GM18909 (cell line): ENCODE measurements at regions not wholly inside any gene's neighbourhood (a gene's known extent, or its start where the extent isn't known, plus 50 kb on each side); places are given as distances from the start of the nearest gene placed in this dataset.

Source experiments
- ATAC-seq: cut with Tn5 transposase; IDR thresholded peaks from one replicate; pipeline ENCODE4 v1.9.1; 2021; ENCODE audit warnings: mild to moderate bottlenecking; ENCODE audit not compliant: unreplicated experiment, poor library complexity

- no peak for ATAC-seq
Observed at GRCh38 chr9:16960084-16960483, 89.6 kb upstream of the BNC2 start.

- ATAC-seq: no peak
Observed at GRCh38 chr9:16959391-16959790, 88.9 kb upstream of the BNC2 start.

DNA sequence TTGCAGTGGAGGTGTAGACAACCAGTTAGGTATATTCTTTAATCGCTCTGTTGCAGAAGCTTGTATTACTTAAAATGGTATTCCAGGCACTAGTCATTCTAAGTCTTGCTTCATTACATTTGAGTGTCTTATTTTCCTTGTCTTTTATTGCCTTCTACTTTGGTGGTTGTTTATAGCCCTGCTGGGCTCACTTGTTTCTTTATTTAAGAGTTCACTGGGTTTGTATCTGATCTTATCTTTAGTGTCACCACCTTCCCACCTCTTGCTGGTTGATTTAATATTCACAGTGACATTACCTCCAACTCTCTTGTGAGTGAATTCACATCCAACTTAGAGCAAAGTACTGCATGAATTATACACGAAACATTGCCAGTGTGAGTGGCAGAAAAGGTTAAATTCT, 83.6 kb upstream of the BNC2 start:
- no peak for ATAC-seq

DNA sequence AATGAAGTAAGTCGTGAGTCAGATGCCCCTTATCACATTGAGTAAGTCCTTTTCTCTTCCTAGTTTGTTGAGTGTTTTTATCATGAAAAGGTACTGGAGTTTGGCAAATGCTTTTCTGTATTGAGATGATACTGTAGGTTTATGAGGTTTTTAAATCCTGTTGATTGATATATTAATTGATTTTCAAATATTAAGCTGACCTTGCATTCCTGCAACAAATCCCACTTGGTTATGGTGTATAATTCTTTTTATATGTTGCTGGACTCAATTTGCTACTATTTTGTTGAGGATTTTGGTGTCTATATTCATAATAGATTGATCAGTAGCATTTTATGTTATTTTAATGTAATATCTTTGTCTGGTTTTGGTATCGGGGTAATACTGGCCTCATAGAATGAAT, 81.0 kb upstream of the BNC2 start:
- ATAC-seq: no peak

- no peak for ATAC-seq
Observed at GRCh38 chr9:16950051-16950450, 79.6 kb upstream of the BNC2 start.

GRCh38 chr9:16930578-16930977, 60.1 kb upstream of the BNC2 start:
- ATAC-seq: no peak

DNA sequence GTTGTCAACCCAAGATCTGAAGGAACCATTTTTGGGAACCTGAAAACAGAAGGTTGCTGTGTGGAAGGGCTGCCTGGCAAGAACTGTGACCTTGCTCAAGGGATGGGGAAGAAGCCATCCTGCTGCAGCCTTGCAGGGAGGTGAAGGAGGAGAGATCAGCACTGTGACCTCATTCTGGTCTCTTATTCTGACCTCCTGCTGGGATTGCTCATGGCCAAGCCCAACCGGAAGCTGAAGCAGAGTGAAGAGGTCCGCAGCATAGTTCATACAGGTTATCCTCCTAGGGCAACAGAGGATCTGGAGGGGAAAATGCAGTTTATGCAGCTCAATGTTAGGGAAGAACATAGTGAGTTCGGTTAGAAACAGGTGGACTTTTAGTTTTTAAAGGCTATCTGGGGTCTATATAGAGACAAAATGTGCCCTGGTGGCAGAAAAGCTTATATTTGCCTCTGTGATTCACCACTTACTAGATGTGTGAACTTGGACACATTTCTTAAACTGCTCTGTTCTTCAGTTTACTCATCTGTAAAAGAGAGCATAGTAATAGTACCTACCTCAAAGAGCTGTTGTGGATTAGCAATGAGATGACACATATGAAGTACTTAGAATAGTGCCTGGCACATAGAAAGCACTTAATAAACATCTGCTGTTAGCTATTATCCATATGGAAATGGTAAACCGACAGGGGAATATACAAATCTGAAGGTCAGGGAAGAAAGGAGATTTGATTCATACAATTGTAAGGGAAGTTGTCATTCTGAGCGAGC, 57.9 kb upstream of the BNC2 start:
- ATAC-seq: no peak

DNA sequence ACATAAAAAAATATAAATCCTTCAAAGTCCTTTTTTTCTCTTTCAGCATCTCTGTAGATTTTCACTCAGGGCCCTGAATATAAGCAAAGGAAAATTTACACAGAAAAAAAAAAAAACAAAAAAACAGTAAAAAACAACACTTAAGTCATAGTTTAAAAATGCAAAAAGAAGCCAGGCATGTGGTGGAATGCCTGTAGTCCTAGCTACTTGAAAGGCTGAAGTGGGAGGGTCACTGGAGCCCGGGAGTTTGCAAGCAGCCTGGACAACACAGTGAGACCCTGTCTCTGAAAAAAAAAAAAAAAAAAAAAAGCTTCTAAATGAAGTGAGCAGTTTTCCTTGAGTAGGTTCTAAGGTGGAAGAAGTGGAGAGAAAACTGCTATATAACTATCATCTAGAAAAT, 55.0 kb upstream of the BNC2 start:
- ATAC-seq: no peak

DNA sequence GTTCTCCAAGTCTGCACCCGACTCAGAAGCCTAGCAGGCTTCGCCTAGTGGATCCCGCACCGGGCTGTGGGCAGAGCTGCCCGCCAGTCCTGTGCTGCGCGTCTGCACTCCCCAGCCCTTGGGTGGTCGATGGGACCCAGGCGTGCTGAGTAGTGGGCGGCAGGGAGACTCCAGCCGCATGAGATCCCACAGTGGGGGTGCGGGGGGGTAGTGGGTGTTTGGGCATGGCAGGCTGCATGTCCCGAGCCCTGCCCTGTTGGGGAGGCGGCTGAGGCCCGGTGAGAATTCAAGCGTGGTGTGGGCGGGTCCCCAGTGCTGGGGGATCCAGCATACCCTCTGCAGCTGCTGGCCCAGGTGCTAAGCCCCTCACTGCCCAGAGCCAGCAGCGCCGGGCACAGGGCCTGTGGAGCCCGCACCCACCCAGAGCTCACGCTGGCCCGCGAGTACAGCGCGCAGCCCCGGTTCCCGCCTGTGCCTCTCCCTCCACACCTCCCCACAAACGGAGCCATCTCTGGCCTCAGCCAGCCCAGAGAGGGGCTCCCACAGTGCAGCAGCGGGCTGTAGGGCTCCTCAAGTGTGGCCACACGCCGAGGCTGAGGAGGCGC, 53.9 kb upstream of the BNC2 start:
- no peak for ATAC-seq

DNA sequence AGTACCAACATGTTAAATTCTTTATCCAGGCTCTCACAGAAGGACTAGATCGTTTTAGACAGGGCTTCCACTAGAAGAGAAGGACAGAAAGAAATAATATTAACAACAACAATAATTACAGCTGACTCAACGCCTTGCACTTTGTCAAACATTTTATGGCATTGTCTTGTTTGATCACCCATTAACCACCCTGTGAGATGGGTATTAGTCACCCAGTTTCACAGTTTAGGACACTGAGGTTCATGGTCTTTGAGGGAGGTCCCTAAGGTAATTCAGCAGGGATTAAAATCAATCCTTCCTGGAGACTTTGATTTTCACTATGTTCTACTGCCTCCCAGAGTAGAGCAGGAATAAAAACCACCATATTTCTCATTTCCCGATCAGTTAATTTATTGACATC, 51.4 kb upstream of the BNC2 start:
- ATAC-seq: no peak
